Stomach (tissue), 4 donors: ENCODE measurements at regions not wholly inside any gene's neighbourhood (a gene's known extent, or its start where the extent isn't known, plus 50 kb on each side); places are given as distances from the start of the nearest gene placed in this dataset.

ENCODE experiments used
- CTCF ChIP-seq, 7 experiments: fragments of 450-650 bp in 4 of 7; fragments of 200-600 bp in 3 of 7; sonication (generic) in 3 of 7; IDR thresholded peaks; one replicate each; pipeline ENCODE4 v1.5.1; 2016 to 2019; ENCODE audit warnings: antibody characterized with exemption in 7 of 7, control low read depth in 2 of 7, mild to moderate bottlenecking in 1 of 7
- EP300 ChIP-seq: sonication (generic); formaldehyde crosslinking; IDR thresholded peaks from one replicate; pipeline ENCODE4 v1.6.1; 2017; ENCODE audit warnings: antibody characterized with exemption
- POLR2A ChIP-seq, 4 donors: fragments of 450-650 bp; IDR thresholded peaks; one replicate each; pipeline ENCODE4 v1.6.1; 2016; ENCODE audit warnings: antibody characterized with exemption in 4 of 4, control low read depth in 2 of 4, mild to moderate bottlenecking in 1 of 4, moderate library complexity in 1 of 4
- POLR2AphosphoS5 ChIP-seq, 3 donors: sonication (generic); formaldehyde crosslinking; IDR thresholded peaks; one replicate each; pipeline ENCODE4 v1.6.1; 2016; ENCODE audit warnings: antibody characterized with exemption in 3 of 3

GRCh38 chr12:66062290-66062625, 68.3 kb downstream of the LLPH start:
- TF ChIP-seq CTCF (IDR thresholded peaks at IDR 0.05) (no peak), POLR2AphosphoS5 (IDR thresholded peaks at IDR 0.05) (no peak), POLR2A (IDR thresholded peaks at IDR 0.05) (no peak), EP300 (no peak)
